Mesendoderm (in vitro differentiated cells): ENCODE measurements at regions not wholly inside any gene's neighbourhood (a gene's known extent, or its start where the extent isn't known, plus 50 kb on each side); places are given as distances from the start of the nearest gene placed in this dataset.

Experiments
- DNase-seq: peaks from one replicate; pipeline ENCODE4 v3.0.0; 2013
- H2AK5ac ChIP-seq: 2 replicates; pipeline ENCODE4 v1.6.1; 2013; ENCODE audit warnings: low read length, inconsistent platforms
- H2BK120ac ChIP-seq: 2 replicates; pipeline ENCODE4 v1.6.1; 2013; ENCODE audit warnings: low read depth, mild to moderate bottlenecking, low read length, moderate library complexity, mixed read lengths
- H2BK15ac ChIP-seq: replicated peaks from 2 replicates; pipeline ENCODE4 v1.6.1; 2013; ENCODE audit warnings: low read depth, mild to moderate bottlenecking, moderate library complexity
- H2BK5ac ChIP-seq: 2 replicates; pipeline ENCODE4 v1.6.1; 2013; ENCODE audit warnings: low read length, inconsistent platforms
- H3K18ac ChIP-seq: 2 replicates; pipeline ENCODE4 v1.6.1; 2013; ENCODE audit warnings: mild to moderate bottlenecking, low read length, mixed read lengths
- H3K23ac ChIP-seq: one replicate; pipeline ENCODE4 v1.6.1; 2013; ENCODE audit warnings: low read length
- H3K27ac ChIP-seq: 2 replicates; pipeline ENCODE4 v1.5.1; 2013; ENCODE audit warnings: low read depth, mild to moderate bottlenecking, inconsistent platforms, low read length, moderate library complexity
- H3K27me3 ChIP-seq: 2 replicates; pipeline ENCODE4 v1.6.1; 2013; ENCODE audit warnings: low read length, control low read depth, mild to moderate bottlenecking, inconsistent platforms; ENCODE audit not compliant: insufficient read depth, poor library complexity
- H3K36me3 ChIP-seq: 2 replicates; pipeline ENCODE4 v1.6.1; 2013; ENCODE audit warnings: low read length, inconsistent platforms; ENCODE audit not compliant: control insufficient read depth, insufficient read depth
- H3K4ac ChIP-seq: one replicate; pipeline ENCODE4 v1.6.1; 2013; ENCODE audit warnings: low read depth, mild to moderate bottlenecking, low read length, moderate library complexity
- H3K4me1 ChIP-seq: 2 replicates; pipeline ENCODE4 v1.6.1; 2013; ENCODE audit warnings: low read depth, low read length, inconsistent platforms; ENCODE audit not compliant: control insufficient read depth
- H3K4me2 ChIP-seq: 2 replicates; pipeline ENCODE4 v1.6.1; 2013; ENCODE audit warnings: low read length
- H3K4me3 ChIP-seq: 2 replicates; pipeline ENCODE4 v1.5.1; 2013; ENCODE audit warnings: mild to moderate bottlenecking, low read length
- H3K56ac ChIP-seq: one replicate; pipeline ENCODE4 v1.6.1; 2013; ENCODE audit warnings: low read length
- H3K79me1 ChIP-seq: 2 replicates; pipeline ENCODE4 v1.6.1; 2013; ENCODE audit warnings: low read length, inconsistent platforms
- H3K79me2 ChIP-seq: 2 replicates; pipeline ENCODE4 v1.6.1; 2013; ENCODE audit warnings: mild to moderate bottlenecking, low read length; ENCODE audit not compliant: control insufficient read depth, insufficient read depth
- H3K9ac ChIP-seq: 2 replicates; pipeline ENCODE4 v1.6.1; 2013; ENCODE audit warnings: low read length, inconsistent platforms
- H4K5ac ChIP-seq: one replicate; pipeline ENCODE4 v1.6.1; 2013; ENCODE audit warnings: low read length
- H4K8ac ChIP-seq: one replicate; pipeline ENCODE4 v1.6.1; 2013; ENCODE audit warnings: low read depth, mild to moderate bottlenecking, control low read depth, low read length, moderate library complexity
- WGBS: extraction: QIAGEN DNeasy Blood & Tissue Kit; methylation state at CpG from one replicate; pipeline ENCODE4 v1.1.7; 2013; ENCODE audit warnings: low lambda C conversion rate, missing lambda C conversion rate; ENCODE audit not compliant: insufficient coverage; ENCODE audit errors: extremely low coverage; 5-methylcytosine and 5-hydroxymethylcytosine counted together

- H3K36me3 ChIP-seq: no peaks in the 10 kb centered on the region
- H3K27me3 ChIP-seq: no peaks in the 10 kb centered on the region
- no peak overlapping the region for H3K4me2 ChIP-seq
- no peaks in the 10 kb centered on the region for H3K79me1 ChIP-seq
- no peak overlapping the region for H2BK15ac ChIP-seq
- no CpG with 5 or more reads among the region's 10 CpGs for WGBS
- H3K4me3 ChIP-seq: no peak overlapping the region
- no peak overlapping the region for H3K56ac ChIP-seq
- H3K9ac ChIP-seq: no peak overlapping the region
- no peaks in the 10 kb centered on the region for H3K79me2 ChIP-seq
- no peak overlapping the region for H2AK5ac ChIP-seq
- H3K27ac ChIP-seq: no peak overlapping the region
- H3K4me1 ChIP-seq: no peaks in the 10 kb centered on the region
- H3K18ac ChIP-seq: no peak overlapping the region
- no peak overlapping the region for H3K4ac ChIP-seq
- H3K23ac ChIP-seq: no peak overlapping the region
- no peak overlapping the region for H4K5ac ChIP-seq
- H2BK5ac ChIP-seq: no peak overlapping the region
- no peak for DNase-seq
- no peak overlapping the region for H4K8ac ChIP-seq
- H2BK120ac ChIP-seq: no peak overlapping the region
These were observed 256.0 kb downstream of the TMEM167A start for GRCh38 chr5:82820961-82821845.

- no peaks in the 10 kb centered on the region for H3K79me2 ChIP-seq
- no peak overlapping the region for H3K23ac ChIP-seq
- H3K4me2 ChIP-seq: no peak overlapping the region
- no peak overlapping the region for H2BK5ac ChIP-seq
- no peaks in the 10 kb centered on the region for H3K79me1 ChIP-seq
- no peaks in the 10 kb centered on the region for H3K4me1 ChIP-seq
- no peak overlapping the region for H4K5ac ChIP-seq
- H4K8ac ChIP-seq: no peak overlapping the region
- no peak overlapping the region for H3K18ac ChIP-seq
- H3K27me3 ChIP-seq: no peaks in the 10 kb centered on the region
- no peak overlapping the region for H3K9ac ChIP-seq
- H3K4ac ChIP-seq: no peak overlapping the region
- no peaks in the 10 kb centered on the region for H3K36me3 ChIP-seq
- H2BK15ac ChIP-seq: no peak overlapping the region
- WGBS: no CpG with 5 or more reads among the region's 1 CpG
- no peak overlapping the region for H2BK120ac ChIP-seq
- no peak overlapping the region for H3K56ac ChIP-seq
- no peak overlapping the region for H3K4me3 ChIP-seq
- H2AK5ac ChIP-seq: no peak overlapping the region
- H3K27ac ChIP-seq: no peak overlapping the region
- no peak for DNase-seq
These were observed 257.0 kb downstream of the TMEM167A start for GRCh38 chr5:82820188-82820587.

GRCh38 chr5:82817897-82818676 lies 259.1 kb downstream of the TMEM167A start:
- H2BK120ac ChIP-seq: no peak overlapping the region
- no peak overlapping the region for H2BK15ac ChIP-seq
- no peak overlapping the region for H3K56ac ChIP-seq
- H4K8ac ChIP-seq: no peak overlapping the region
- H3K23ac ChIP-seq: no peak overlapping the region
- no peak overlapping the region for H3K4me2 ChIP-seq
- no peak overlapping the region for H3K4me3 ChIP-seq
- no peak overlapping the region for H2AK5ac ChIP-seq
- H3K18ac ChIP-seq: no peak overlapping the region
- H3K4ac ChIP-seq: no peak overlapping the region
- H4K5ac ChIP-seq: no peak overlapping the region
- H3K9ac ChIP-seq: no peak overlapping the region
- H3K36me3 ChIP-seq: no peaks in the 10 kb centered on the region
- DNase-seq: no peak
- H3K79me1 ChIP-seq: no peaks in the 10 kb centered on the region
- no peaks in the 10 kb centered on the region for H3K79me2 ChIP-seq
- H3K27me3 ChIP-seq: no peaks in the 10 kb centered on the region
- H3K27ac ChIP-seq: no peak overlapping the region
- H3K4me1 ChIP-seq: no peaks in the 10 kb centered on the region
- no CpG with 5 or more reads among the region's 7 CpGs for WGBS
- H2BK5ac ChIP-seq: no peak overlapping the region

GRCh38 chr5:82816926-82817325 lies 260.3 kb downstream of the TMEM167A start:
- DNase-seq: no peak
- H3K56ac ChIP-seq: no peak overlapping the region
- no CpG with 5 or more reads among the region's 5 CpGs for WGBS
- H4K8ac ChIP-seq: no peak overlapping the region
- H4K5ac ChIP-seq: no peak overlapping the region
- H2AK5ac ChIP-seq: no peak overlapping the region
- no peaks in the 10 kb centered on the region for H3K79me2 ChIP-seq
- H3K79me1 ChIP-seq: no peaks in the 10 kb centered on the region
- no peaks in the 10 kb centered on the region for H3K4me1 ChIP-seq
- H3K4ac ChIP-seq: no peak overlapping the region
- no peak overlapping the region for H3K4me3 ChIP-seq
- no peak overlapping the region for H3K4me2 ChIP-seq
- H2BK15ac ChIP-seq: no peak overlapping the region
- H3K36me3 ChIP-seq: no peaks in the 10 kb centered on the region
- H3K27ac ChIP-seq: no peak overlapping the region
- H3K23ac ChIP-seq: no peak overlapping the region
- H2BK5ac ChIP-seq: no peak overlapping the region
- no peak overlapping the region for H3K9ac ChIP-seq
- no peak overlapping the region for H3K18ac ChIP-seq
- no peak overlapping the region for H2BK120ac ChIP-seq
- no peaks in the 10 kb centered on the region for H3K27me3 ChIP-seq

GRCh38 chr5:82815871-82816270 lies 261.3 kb downstream of the TMEM167A start:
- no peak overlapping the region for H3K4me2 ChIP-seq
- DNase-seq: no peak
- no peak overlapping the region for H2BK15ac ChIP-seq
- H3K79me2 ChIP-seq: no peaks in the 10 kb centered on the region
- no peaks in the 10 kb centered on the region for H3K36me3 ChIP-seq
- H4K8ac ChIP-seq: no peak overlapping the region
- no peak overlapping the region for H3K27ac ChIP-seq
- H3K4me1 ChIP-seq: no peaks in the 10 kb centered on the region
- no peak overlapping the region for H2BK120ac ChIP-seq
- no peak overlapping the region for H3K4me3 ChIP-seq
- H3K4ac ChIP-seq: no peak overlapping the region
- no peak overlapping the region for H3K9ac ChIP-seq
- no peak overlapping the region for H3K56ac ChIP-seq
- no peak overlapping the region for H4K5ac ChIP-seq
- no peak overlapping the region for H3K23ac ChIP-seq
- H3K27me3 ChIP-seq: no peaks in the 10 kb centered on the region
- H3K18ac ChIP-seq: no peak overlapping the region
- no peak overlapping the region for H2AK5ac ChIP-seq
- H2BK5ac ChIP-seq: no peak overlapping the region
- no peaks in the 10 kb centered on the region for H3K79me1 ChIP-seq
- no CpG with 5 or more reads among the region's 1 CpG for WGBS
